Sigmoid colon (tissue), 3 donors: ENCODE measurements at regions not wholly inside any gene's neighbourhood (a gene's known extent, or its start where the extent isn't known, plus 50 kb on each side); places are given as distances from the start of the nearest gene placed in this dataset.

ENCODE experiments used
- POLR2A ChIP-seq, 2 donors: fragments of 450-650 bp; IDR thresholded peaks; one replicate each; pipeline ENCODE4 v1.6.1; 2016; ENCODE audit warnings: antibody characterized with exemption in 2 of 2, mild to moderate bottlenecking in 2 of 2, moderate library complexity in 2 of 2
- TF ChIP-seq, protein P1 (sequence below), 4 experiments: fragments of 450-650 bp in 3 of 4; fragments of 200-600 bp in 1 of 4; IDR thresholded peaks; one replicate each; pipeline ENCODE4 v1.5.1; 2016 to 2019; ENCODE audit warnings: antibody characterized with exemption in 4 of 4, mild to moderate bottlenecking in 3 of 4, moderate library complexity in 2 of 4

DNA sequence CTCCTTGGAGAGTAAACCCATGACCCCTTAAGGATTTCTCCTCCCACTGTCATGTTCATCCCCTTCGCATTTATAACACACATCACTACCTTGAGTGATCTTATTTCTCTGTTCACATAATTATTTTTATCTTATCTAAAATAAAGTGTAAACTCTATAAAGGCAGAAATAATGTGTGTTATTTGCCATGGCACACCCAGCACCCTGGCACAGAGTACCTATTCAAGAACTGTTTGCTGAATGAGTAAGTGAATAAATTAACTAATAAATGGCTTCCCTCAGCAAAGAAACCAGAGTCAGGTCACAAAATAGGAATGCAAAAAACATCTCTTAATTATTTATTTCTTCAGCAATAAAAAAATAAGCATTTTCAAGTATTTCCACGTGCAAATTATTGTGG is 330.3 kb upstream of the GHITM start:
- TF ChIP-seq, protein P1, sequence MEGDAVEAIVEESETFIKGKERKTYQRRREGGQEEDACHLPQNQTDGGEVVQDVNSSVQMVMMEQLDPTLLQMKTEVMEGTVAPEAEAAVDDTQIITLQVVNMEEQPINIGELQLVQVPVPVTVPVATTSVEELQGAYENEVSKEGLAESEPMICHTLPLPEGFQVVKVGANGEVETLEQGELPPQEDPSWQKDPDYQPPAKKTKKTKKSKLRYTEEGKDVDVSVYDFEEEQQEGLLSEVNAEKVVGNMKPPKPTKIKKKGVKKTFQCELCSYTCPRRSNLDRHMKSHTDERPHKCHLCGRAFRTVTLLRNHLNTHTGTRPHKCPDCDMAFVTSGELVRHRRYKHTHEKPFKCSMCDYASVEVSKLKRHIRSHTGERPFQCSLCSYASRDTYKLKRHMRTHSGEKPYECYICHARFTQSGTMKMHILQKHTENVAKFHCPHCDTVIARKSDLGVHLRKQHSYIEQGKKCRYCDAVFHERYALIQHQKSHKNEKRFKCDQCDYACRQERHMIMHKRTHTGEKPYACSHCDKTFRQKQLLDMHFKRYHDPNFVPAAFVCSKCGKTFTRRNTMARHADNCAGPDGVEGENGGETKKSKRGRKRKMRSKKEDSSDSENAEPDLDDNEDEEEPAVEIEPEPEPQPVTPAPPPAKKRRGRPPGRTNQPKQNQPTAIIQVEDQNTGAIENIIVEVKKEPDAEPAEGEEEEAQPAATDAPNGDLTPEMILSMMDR (IDR thresholded peaks at IDR 0.05): no peak
- TF ChIP-seq POLR2A (IDR thresholded peaks at IDR 0.05): no peak
